Stomach (tissue), 8 donors: ENCODE measurements at regions not wholly inside any gene's neighbourhood (a gene's known extent, or its start where the extent isn't known, plus 50 kb on each side); places are given as distances from the start of the nearest gene placed in this dataset.

Source experiments
- DNase-seq, 2 donors: peaks; one replicate each; pipeline versions ENCODE4 v3.0.0 to v3.0.0-alpha.2; 2013 to 2019
- H3K27ac ChIP-seq, 5 donors: fragments of 200-600 bp in 4 of 5; sonication (generic) in 4 of 5; one replicate each; pipeline ENCODE4 v1.5.1; 2013 to 2019; ENCODE audit warnings: mild to moderate bottlenecking in 1 of 5, moderate library complexity in 1 of 5
- H3K27me3 ChIP-seq, 3 donors: fragments of 200-600 bp; sonication (generic); one replicate each; pipeline ENCODE4 v1.5.1; 2017 to 2019; ENCODE audit warnings: mixed run types in 1 of 3
- H3K36me3 ChIP-seq, 4 donors: fragments of 200-600 bp; sonication (generic); 1 replicate in 3 of 4; 2 replicates in 1 of 4; pipeline ENCODE4 v1.5.1; 2016 to 2019
- H3K4me1 ChIP-seq, 4 donors: fragments of 200-600 bp; sonication (generic); one replicate each; pipeline ENCODE4 v1.5.1; 2016 to 2019
- H3K4me3 ChIP-seq, 4 donors: fragments of 200-600 bp; sonication (generic) in 3 of 4; one replicate each; pipeline ENCODE4 v1.5.1; 2016 to 2019; ENCODE audit warnings: mild to moderate bottlenecking in 1 of 4
- H3K9me3 ChIP-seq, 4 donors: fragments of 200-600 bp; sonication (generic); one replicate each; pipeline ENCODE4 v1.5.1; 2016 to 2019
- CTCF ChIP-seq, 7 experiments: fragments of 450-650 bp in 4 of 7; fragments of 200-600 bp in 3 of 7; sonication (generic) in 3 of 7; IDR thresholded peaks; one replicate each; pipeline ENCODE4 v1.5.1; 2016 to 2019; ENCODE audit warnings: antibody characterized with exemption in 7 of 7, control low read depth in 2 of 7, mild to moderate bottlenecking in 1 of 7
- EP300 ChIP-seq: sonication (generic); formaldehyde crosslinking; IDR thresholded peaks from one replicate; pipeline ENCODE4 v1.6.1; 2017; ENCODE audit warnings: antibody characterized with exemption
- POLR2A ChIP-seq, 4 donors: fragments of 450-650 bp; IDR thresholded peaks; one replicate each; pipeline ENCODE4 v1.6.1; 2016; ENCODE audit warnings: antibody characterized with exemption in 4 of 4, control low read depth in 2 of 4, mild to moderate bottlenecking in 1 of 4, moderate library complexity in 1 of 4
- POLR2AphosphoS5 ChIP-seq, 3 donors: sonication (generic); formaldehyde crosslinking; IDR thresholded peaks; one replicate each; pipeline ENCODE4 v1.6.1; 2016; ENCODE audit warnings: antibody characterized with exemption in 3 of 3
- WGBS, 5 donors: extraction: QIAGEN DNeasy Blood & Tissue Kit in 3 of 5; methylation state at CpG; one replicate each; pipeline versions ENCODE4 v1.1.5 to v1.1.7; 2013 to 2018; 5-methylcytosine and 5-hydroxymethylcytosine counted together
- intact Hi-C: fragments of 100-400 bp; cut with DNase I; formaldehyde crosslinking; loops from one replicate; pipeline ENCODE4 v1.15.1; 2023; ENCODE audit warnings: low total_unique reads
- donor health status: healthy with polysubstance abuse.
- donor health status: Bipolar disorder and iron deficiency.
- donor health status: healthy.

- WGBS, 5 donors: 55 to 74% (median 72%) methylated on average over 7 of the region's 7 CpGs
- H3K36me3 ChIP-seq: no peaks in the 10 kb centered on the region
- H3K27me3 ChIP-seq: peaks cover 0 to 75% (median 5%) of the 10 kb centered on the region in 3 donors
- intact Hi-C loops: loop anchor here (10.0 kb wide), 1 partner anchor 1096 kb away; no protein-coding TSS in a partner anchor
- no peak for TF ChIP-seq POLR2A (IDR thresholded peaks at IDR 0.05)
- TF ChIP-seq POLR2AphosphoS5 (IDR thresholded peaks at IDR 0.05): no peak
- TF ChIP-seq EP300: no peak
- no peak for TF ChIP-seq CTCF (IDR thresholded peaks at IDR 0.05)
- no peak overlapping the region for H3K27ac ChIP-seq
- H3K4me3 ChIP-seq: no peak overlapping the region
- peaks cover 0 to 9% (median 7%) of the 10 kb centered on the region in 4 donors for H3K4me1 ChIP-seq
- peaks cover 0 to 8% (median 0%) of the 10 kb centered on the region in 4 donors for H3K9me3 ChIP-seq
- DNase-seq: no peak
These were observed 72.4 kb downstream of the MATN1 start for GRCh38 chr1:30650968-30651320.

- 63 to 74% (median 65%) methylated on average over 12 to 13 of the region's 13 CpGs for WGBS, 5 donors
- Histone ChIP-seq H3K4me1 (peaks cover 0 to 9% (median 7%) of the 10 kb centered on the region in 4 donors), H3K9me3 (peaks cover 0 to 8% (median 0%) of the 10 kb centered on the region in 4 donors), H3K27me3 (peaks cover 0 to 81% (median 5%) of the 10 kb centered on the region in 3 donors), H3K27ac (peak overlapping the region in 1 of 5 donors; percentile 20), H3K4me3 (no peak overlapping the region), H3K36me3 (no peaks in the 10 kb centered on the region)
- intact Hi-C loops: loop anchor here (10.0 kb wide), 1 partner anchor 1096 kb away; no protein-coding TSS in a partner anchor
- TF ChIP-seq CTCF (IDR thresholded peaks at IDR 0.05) (no peak), EP300 (no peak), POLR2A (IDR thresholded peaks at IDR 0.05) (no peak), POLR2AphosphoS5 (IDR thresholded peaks at IDR 0.05) (no peak)
- DNase-seq: no peak
These were observed 73.1 kb downstream of the MATN1 start for GRCh38 chr1:30650038-30650967.

GRCh38 chr1:30649321-30649991 is 73.9 kb downstream of the MATN1 start:
- Histone ChIP-seq H3K4me1 (peaks cover 0 to 9% (median 7%) of the 10 kb centered on the region in 4 donors), H3K9me3 (peaks cover 0 to 8% (median 0%) of the 10 kb centered on the region in 4 donors), H3K27me3 (peaks cover 0 to 87% (median 5%) of the 10 kb centered on the region in 3 donors), H3K27ac (peak overlapping the region in 2 of 5 donors; percentile 20 to 52), H3K36me3 (no peaks in the 10 kb centered on the region), H3K4me3 (no peak overlapping the region)
- WGBS, 5 donors: 25 to 67% (median 32%) methylated on average over 6 to 8 of the region's 8 CpGs
- DNase-seq: peak; percentile 59 to 62
- intact Hi-C loops: no loop called here
- TF ChIP-seq POLR2A (IDR thresholded peaks at IDR 0.05) (no peak), POLR2AphosphoS5 (IDR thresholded peaks at IDR 0.05) (peak in 1 of 3 donors; percentile 55)

GRCh38 chr1:30648408-30649000 is 74.9 kb downstream of the MATN1 start:
- Histone ChIP-seq H3K4me3 (no peak overlapping the region), H3K9me3 (peaks cover 0 to 8% (median 0%) of the 10 kb centered on the region in 4 donors), H3K27ac (no peak overlapping the region), H3K27me3 (peaks cover 0 to 88% (median 5%) of the 10 kb centered on the region in 3 donors), H3K36me3 (no peaks in the 10 kb centered on the region), H3K4me1 (peaks cover 0 to 9% (median 7%) of the 10 kb centered on the region in 4 donors)
- WGBS, 5 donors: 65 to 82% (median 78%) methylated on average over 9 of the region's 9 CpGs
- no peak for TF ChIP-seq POLR2A (IDR thresholded peaks at IDR 0.05)
- no peak for TF ChIP-seq CTCF (IDR thresholded peaks at IDR 0.05)
- TF ChIP-seq POLR2AphosphoS5 (IDR thresholded peaks at IDR 0.05): no peak
- TF ChIP-seq EP300: no peak
- DNase-seq: no peak
- intact Hi-C loops: no loop called here
